GM21447 (cell line): ENCODE measurements at regions not wholly inside any gene's neighbourhood (a gene's known extent, or its start where the extent isn't known, plus 50 kb on each side); places are given as distances from the start of the nearest gene placed in this dataset.
A peak's percentile ranks its signal among the peaks of the same experiment; 100 is the strongest.
"Not testable (repeated sequence)": the region's sequence is repeated elsewhere in the genome, so short reads cannot be mapped to it uniquely, and the experiment has no call there.

ENCODE experiments used
- ATAC-seq: cut with Tn5 transposase; IDR thresholded peaks from one replicate; pipeline ENCODE4 v1.9.1; 2021; ENCODE audit not compliant: unreplicated experiment

DNA sequence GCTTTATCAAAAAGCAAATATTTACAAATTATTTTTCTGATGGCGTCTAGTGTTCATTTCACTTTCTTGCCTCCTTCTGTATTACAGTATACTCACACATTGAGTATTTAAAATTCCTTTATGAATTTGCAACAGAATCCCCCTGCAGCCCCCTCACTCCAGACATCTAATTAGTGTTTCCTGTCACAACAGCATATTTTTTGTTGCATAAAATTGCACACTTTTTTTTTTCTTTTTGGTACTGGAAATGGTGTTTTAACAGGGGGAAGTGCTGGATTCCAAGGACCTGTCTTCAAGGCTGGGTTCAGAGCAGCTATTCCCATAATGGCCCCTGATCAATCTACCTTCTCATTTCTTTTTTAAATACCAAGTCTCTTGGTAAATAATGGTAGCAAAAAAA, 184.3 kb upstream of the HMCN1 start:
- ATAC-seq, result no peak

DNA sequence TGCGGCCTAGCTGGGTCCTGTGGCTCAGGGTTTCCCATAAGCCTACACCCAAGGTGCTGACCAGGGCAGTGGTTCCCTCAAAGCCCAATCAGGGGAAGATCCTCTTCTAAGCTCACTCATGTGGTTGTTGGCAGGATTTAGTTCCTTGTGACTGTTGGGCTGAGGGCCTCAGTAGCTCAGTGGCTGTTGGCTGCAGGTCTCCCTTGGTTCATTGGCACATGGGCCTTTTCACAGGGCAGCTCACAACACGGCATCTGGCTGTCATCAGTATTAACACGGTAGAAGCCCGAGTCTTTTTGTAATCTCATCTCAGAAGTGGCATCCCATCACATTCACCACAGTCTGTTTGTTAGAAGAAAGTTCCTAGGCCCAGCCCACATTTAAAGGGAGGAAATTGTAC, 188.2 kb upstream of the HMCN1 start:
- no peak for ATAC-seq

DNA sequence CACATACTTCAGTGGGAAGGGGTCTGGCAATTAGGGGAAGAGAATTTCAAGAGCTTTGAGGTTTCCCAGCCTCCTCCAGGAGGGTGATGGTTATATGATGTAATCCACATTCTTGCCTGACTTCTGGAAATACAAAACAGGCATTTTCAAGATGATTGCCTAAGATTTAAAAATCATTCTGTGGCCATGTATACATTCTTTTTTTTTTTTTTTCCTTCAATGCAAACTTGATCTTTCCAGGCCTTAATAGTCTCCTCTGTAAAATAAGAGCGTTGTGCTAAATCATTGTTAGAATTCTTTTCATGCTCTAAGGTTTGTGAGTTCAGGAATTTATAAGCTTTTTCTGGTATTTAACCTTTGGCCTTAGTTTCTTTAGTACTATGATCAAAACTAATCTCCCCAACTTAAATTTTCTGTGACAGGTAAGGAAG, 192.3 kb upstream of the HMCN1 start:
- no peak for ATAC-seq

DNA sequence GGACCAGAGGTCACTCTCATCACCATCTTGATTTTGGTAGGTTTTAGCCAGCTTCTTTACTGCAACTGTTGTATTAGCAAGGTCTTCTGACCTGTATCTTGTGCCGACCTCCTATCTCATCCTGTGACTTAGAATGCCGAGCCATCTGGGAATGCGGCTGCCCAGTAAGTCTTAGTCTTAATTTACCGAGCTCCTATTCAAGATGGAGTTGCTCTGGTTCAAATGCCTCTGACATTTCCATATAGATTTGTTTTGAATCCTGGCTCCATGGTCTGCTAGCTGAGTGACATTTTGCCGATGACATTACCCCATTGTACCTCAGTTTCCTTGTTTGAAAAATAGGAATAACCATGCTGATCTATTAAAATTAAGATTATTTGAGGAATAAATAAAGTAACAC, 193.9 kb upstream of the HMCN1 start:
- ATAC-seq, result no peak

DNA sequence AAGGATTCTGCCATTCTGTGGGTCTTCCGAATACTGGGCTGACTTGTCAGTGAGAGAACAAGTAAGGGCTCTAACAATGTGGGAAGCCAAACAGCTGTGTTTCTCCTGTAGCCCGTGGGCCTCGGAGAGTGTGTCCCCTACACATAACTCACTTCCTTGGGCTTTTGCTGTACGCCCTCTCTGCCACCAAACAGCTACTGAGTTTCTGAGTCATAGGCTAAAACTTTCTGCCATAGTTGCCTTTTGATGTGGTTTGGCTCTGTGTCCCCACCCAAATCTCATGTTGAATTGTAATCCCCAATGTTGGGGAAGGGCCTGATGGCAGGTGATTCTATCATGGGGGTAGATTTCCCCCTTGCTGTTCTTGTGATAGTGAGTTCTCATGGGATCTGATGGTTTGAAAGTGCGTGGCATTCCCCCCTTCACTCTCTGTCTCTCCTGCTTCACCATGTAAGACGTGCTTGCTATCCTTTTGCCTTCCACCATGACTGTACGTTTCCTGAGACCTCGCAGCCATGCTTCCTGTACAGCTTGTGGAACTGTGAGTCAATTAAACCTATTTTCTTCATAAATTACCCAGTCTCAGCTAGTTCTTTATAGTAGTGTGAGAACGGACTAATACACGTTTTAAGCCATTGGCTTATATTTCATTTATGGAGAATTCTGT, 194.8 kb upstream of the HMCN1 start:
- no peak for ATAC-seq

GRCh38 chr1:185538309-185538898, 195.8 kb upstream of the HMCN1 start:
- not testable (repeated sequence) for ATAC-seq

DNA sequence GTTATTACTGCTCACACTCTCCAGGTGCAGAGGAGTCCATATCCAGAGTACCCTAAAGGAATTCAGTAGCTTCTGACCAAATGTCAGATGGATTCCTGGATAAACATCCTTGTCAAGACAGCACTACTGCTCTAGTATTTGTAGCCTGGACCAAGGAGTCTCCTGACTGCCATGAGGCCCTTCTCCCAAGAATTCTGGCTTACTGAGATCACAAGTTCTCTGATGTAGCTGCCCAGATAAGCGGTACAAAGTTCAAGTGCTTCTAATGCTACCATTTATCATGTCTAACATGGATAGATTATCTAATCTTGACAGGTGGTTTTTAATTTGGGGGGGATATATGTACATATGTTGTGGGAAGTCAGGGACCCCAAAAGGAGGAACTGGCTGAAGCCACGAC, 196.6 kb upstream of the HMCN1 start:
- ATAC-seq, result no peak

DNA sequence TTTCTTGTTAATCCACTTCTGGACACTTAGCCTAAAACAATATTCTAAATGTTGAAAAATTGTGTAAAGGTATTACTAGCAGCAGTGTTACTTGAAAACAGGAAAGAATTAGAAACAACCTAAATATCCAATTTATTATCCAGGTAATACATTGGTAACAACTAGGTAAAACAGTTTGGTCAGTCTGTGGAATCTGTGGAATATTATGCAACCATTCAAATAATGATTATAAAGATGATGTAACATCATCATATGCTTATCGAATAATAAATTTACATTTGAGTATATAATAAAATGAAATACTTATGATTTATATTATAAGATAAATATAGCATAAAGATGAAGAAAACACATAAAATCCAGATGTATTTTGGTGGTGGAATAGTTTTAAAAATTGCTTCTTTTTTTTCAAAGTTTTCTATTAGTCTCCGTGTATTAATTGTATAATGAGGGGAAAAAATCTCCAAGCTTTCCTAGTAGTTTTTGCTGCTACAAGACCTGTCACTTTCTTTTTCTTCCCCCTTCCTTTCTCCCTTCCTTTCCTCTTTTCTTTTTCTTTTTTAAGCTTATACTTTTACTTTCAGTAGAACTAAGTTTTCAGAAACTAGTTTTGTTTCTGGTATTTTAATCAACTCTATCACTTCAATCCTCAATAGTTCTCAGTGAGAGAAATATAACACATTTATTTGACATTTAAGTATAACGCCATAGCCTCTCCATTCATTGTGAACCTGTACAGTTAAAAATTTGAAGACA, 197.8 kb upstream of the HMCN1 start:
- ATAC-seq, result no peak

GRCh38 chr1:185535621-185536020, 198.6 kb upstream of the HMCN1 start:
- no peak for ATAC-seq

DNA sequence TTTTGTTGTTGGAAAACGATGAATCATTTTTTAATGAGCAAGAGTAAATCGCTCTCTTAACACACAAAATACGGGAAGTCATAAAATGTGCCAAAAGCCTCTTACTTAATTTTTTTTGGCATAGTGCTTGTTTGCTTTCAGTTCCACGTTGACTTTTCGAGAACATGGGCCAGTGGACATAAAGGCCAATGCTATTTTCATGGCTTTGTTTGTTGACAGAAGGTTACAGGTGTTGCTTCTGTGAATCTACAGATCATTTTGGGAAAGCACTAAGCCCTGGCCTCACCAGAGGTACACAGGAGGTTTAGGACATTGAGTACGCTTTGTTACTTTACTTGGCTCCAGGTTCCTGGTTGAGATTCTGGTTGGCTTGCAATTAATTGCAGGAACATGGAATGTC, 199.4 kb upstream of the HMCN1 start:
- no peak for ATAC-seq

- no peak for ATAC-seq
Measured at GRCh38 chr1:185533596-185533995, 200.6 kb upstream of the HMCN1 start.

DNA sequence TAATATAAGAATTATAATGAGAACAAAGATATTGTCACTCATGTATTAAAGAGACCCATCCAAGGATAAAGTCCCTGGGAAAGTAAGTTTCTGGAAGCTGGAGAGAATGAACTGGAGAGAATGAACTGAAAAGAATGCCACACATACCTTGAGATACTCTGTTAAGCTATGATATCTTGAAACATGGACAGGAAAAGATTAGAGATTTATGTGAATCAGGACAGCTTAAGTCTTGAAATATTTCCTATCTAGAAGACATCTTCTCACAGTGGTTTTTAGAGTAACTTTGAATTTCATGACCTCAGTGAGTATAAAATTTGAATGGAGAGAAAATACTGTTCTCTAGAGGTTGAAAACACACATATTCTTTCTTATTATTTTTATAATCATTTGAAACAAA, 201.3 kb upstream of the HMCN1 start:
- no peak for ATAC-seq

GRCh38 chr1:185531838-185532237, 202.4 kb upstream of the HMCN1 start:
- ATAC-seq, result no peak

- no peak for ATAC-seq
Measured at GRCh38 chr1:185530215-185530614, 204.0 kb upstream of the HMCN1 start.

DNA sequence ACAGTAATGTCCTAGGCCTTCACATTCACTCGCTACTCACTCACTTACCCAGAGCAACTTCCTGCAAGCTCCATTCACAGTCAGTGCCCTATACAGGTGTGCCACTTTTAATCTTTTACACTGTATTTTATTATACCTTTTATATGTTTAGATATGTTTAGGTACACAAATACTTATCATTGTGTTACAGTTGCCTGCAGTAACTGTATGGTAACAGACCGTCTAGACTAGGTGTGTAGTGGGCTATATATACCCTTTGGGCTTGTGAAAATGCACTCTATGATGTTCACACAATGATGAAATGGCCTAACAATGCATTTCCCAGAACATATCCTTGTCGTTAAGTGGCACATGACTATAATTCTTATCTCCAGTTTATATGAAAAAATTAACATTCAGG, 204.5 kb upstream of the HMCN1 start:
- ATAC-seq, result no peak

GRCh38 chr1:185528084-185528676, 206.0 kb upstream of the HMCN1 start:
- no peak for ATAC-seq

- ATAC-seq, result peak; percentile 100
Measured at GRCh38 chr1:185526344-185527307, 207.6 kb upstream of the HMCN1 start.

DNA sequence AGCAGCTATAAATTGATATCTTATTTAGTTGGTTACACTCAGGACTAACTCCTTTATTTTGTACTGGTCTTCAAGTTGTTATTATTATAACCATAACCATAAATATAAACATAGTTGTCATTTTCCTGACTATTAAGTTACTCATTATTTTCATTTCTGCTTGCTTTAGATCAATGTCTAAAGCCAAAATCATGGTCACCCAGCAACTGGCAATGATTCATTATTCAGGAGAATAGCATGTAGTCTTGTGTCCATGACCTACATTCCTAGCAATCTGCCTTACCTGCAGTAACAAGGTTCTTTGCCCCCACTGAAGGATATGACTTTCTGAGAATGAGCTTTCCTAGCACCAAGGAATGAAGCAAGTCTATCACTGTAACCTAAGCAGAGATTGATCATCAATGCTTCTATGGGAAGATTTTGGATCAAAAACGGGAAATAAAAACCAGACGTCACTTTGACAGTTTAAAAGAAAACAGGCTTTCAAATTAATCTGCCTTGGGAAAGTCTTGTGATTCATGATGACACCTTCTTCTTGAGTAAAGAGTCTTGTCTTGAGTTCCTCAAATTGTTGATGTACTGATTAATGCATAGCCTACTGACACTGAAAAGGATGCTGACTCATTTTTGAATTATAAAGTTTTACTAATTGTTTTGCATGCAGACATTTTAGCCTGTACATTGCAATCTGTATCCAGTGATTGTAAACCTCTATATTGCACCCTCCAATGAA, 203.3 kb upstream of the IVNS1ABP start:
- ATAC-seq, result peak; percentile 65

- ATAC-seq, result no peak
Measured at GRCh38 chr1:185517808-185518419, 200.9 kb upstream of the IVNS1ABP start.

- not testable (repeated sequence) for ATAC-seq
Measured at GRCh38 chr1:185517301-185517700, 200.3 kb upstream of the IVNS1ABP start.
